ENCODE measurements at regions not wholly inside any gene's neighbourhood (a gene's known extent, or its start where the extent isn't known, plus 50 kb on each side); places are given as distances from the start of the nearest gene placed in this dataset.

DNA sequence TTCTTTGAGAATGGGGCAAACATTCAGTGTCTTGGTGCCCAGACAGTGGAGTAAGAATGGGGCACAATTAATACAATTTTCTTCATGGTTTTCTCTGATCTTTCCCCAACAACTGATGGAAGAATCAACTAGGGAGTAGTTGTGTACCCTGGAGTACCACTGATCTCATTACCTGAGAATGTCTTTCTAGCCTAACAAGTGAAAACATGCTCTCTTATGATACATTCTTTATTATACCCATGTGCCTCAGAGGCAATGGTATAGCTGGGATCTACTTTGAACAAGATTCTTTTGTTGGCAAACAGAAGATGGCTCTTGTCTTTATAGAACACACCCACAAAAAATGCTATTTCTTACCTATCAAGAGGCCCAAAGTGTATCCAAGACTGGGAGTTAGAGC lies 250.6 kb upstream of the CMC1 start:
- TF ChIP-seq CTCF (conservative IDR thresholded peaks at IDR 0.05): no peak
- DNase-seq (ENCODE audit: extremely low spot score, unreplicated experiment): no peak
- Mint-ChIP-seq H3K36me3 (no peaks in the 10 kb centered on the region), H3K27ac (no peak overlapping the region), H3K4me3 (no peak overlapping the region), H3K27me3 (no peaks in the 10 kb centered on the region), H3K4me1 (ENCODE audit: unreplicated experiment) (no peaks in the 10 kb centered on the region), H3K9me3 (no peaks in the 10 kb centered on the region)

DNA sequence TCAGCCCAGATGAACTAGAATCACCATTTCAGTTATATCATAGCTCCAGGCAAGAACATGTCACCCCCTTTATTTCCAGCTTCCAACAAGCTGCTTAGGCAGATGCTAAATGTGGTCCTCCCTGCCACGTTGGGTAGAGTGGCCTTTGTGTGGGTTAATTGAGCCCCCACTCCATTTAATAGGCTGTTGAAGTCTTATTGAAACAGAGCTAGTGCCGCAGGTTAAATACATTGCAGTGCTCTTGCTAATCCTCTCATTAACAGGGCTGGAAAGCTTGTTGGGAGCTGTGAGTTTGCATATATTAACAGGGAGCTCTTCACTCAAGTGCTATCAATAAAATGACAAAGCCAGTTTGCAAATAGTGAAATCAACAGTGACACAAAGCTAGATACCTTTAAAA lies 248.4 kb upstream of the CMC1 start:
- no peaks in the 10 kb centered on the region for H3K36me3 Mint-ChIP-seq
- no peaks in the 10 kb centered on the region for H3K9me3 Mint-ChIP-seq
- H3K27me3 Mint-ChIP-seq: no peaks in the 10 kb centered on the region
- DNase-seq (ENCODE audit: extremely low spot score, unreplicated experiment): no peak
- no peak overlapping the region for H3K27ac Mint-ChIP-seq
- H3K4me1 Mint-ChIP-seq (ENCODE audit: unreplicated experiment): no peaks in the 10 kb centered on the region
- no peak for TF ChIP-seq CTCF (conservative IDR thresholded peaks at IDR 0.05)
- H3K4me3 Mint-ChIP-seq: no peak overlapping the region

DNA sequence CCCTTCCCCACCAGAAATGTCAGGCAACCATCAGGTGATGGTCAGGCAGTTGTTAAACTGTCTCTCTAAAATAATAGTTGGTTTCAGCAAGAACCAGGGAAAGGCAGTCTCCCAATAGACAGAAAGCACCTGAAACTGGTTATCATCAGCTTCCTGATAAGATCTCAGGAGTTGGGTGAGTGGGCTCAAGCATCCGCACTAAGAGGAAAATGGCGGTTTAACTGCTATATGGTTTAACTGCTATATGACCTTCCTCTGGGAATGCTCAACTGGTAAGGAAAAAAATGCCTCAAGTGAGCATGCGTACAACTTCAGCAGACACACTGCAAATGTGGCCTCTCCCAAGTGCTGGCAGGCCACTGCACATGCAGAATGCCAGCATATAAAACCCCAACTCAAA lies 240.8 kb upstream of the CMC1 start:
- Mint-ChIP-seq H3K4me3 (no peak overlapping the region), H3K36me3 (no peaks in the 10 kb centered on the region), H3K9me3 (no peaks in the 10 kb centered on the region), H3K27me3 (no peaks in the 10 kb centered on the region), H3K4me1 (ENCODE audit: unreplicated experiment) (no peaks in the 10 kb centered on the region), H3K27ac (no peak overlapping the region)
- TF ChIP-seq CTCF (conservative IDR thresholded peaks at IDR 0.05): no peak
- no peak for DNase-seq (ENCODE audit: extremely low spot score, unreplicated experiment)

GRCh38 chr3:28008235-28008634 lies 233.2 kb upstream of the CMC1 start:
- H3K9me3 Mint-ChIP-seq: no peaks in the 10 kb centered on the region
- no peaks in the 10 kb centered on the region for H3K36me3 Mint-ChIP-seq
- H3K27ac Mint-ChIP-seq: no peak overlapping the region
- TF ChIP-seq CTCF (conservative IDR thresholded peaks at IDR 0.05): no peak
- no peak for DNase-seq (ENCODE audit: extremely low spot score, unreplicated experiment)
- no peaks in the 10 kb centered on the region for H3K27me3 Mint-ChIP-seq
- no peak overlapping the region for H3K4me3 Mint-ChIP-seq
- no peaks in the 10 kb centered on the region for H3K4me1 Mint-ChIP-seq (ENCODE audit: unreplicated experiment)

DNA sequence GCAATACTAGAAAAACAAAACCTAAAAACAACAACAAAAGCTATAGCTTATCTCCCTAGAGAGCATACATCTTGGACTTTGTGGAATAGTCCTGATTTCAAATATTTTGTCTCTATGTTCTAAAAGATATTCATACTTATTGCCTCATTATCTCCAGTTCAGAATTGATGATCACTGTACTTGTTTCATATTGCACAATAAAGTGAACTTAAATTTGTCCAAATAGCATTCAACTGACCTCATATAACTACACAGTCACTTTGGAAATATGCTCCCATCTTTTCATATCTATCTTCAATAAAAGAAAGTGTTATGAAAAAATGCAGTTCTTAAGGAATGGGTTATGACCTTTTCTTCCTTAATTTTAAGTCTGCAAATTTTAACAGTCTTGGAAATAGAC lies 228.6 kb upstream of the CMC1 start:
- Mint-ChIP-seq H3K9me3 (no peaks in the 10 kb centered on the region), H3K4me1 (ENCODE audit: unreplicated experiment) (no peaks in the 10 kb centered on the region), H3K27ac (no peak overlapping the region), H3K36me3 (no peaks in the 10 kb centered on the region), H3K27me3 (no peaks in the 10 kb centered on the region), H3K4me3 (no peak overlapping the region)
- TF ChIP-seq CTCF (conservative IDR thresholded peaks at IDR 0.05): no peak
- no peak for DNase-seq (ENCODE audit: extremely low spot score, unreplicated experiment)

- H3K9me3 Mint-ChIP-seq: no peaks in the 10 kb centered on the region
- DNase-seq (ENCODE audit: extremely low spot score, unreplicated experiment): no peak
- no peak for TF ChIP-seq CTCF (conservative IDR thresholded peaks at IDR 0.05)
- no peak overlapping the region for H3K27ac Mint-ChIP-seq
- H3K36me3 Mint-ChIP-seq: no peaks in the 10 kb centered on the region
- H3K4me3 Mint-ChIP-seq: no peak overlapping the region
- no peaks in the 10 kb centered on the region for H3K27me3 Mint-ChIP-seq
- no peaks in the 10 kb centered on the region for H3K4me1 Mint-ChIP-seq (ENCODE audit: unreplicated experiment)
Observed at GRCh38 chr3:28013864-28014473, 227.4 kb upstream of the CMC1 start.
